NCI-H1105 treated with DMSO at 0.1 percent for 48 hours (cell line): ENCODE measurements at regions not wholly inside any gene's neighbourhood (a gene's known extent, or its start where the extent isn't known, plus 50 kb on each side); places are given as distances from the start of the nearest gene placed in this dataset.
"Not testable (repeated sequence)": the region's sequence is repeated elsewhere in the genome, so short reads cannot be mapped to it uniquely, and the experiment has no call there.

Experiments
- DNase-seq: peaks from one replicate; lab custom pipeline; 2025; lab: John Stamatoyannopoulos, UW

GRCh38 chr4:32855622-32856021, 2135.5 kb downstream of the PCDH7 start:
- DNase-seq = no peak

GRCh38 chr4:32858361-32858760, 2138.2 kb downstream of the PCDH7 start:
- no peak for DNase-seq

GRCh38 chr4:32858971-32859370, 2138.8 kb downstream of the PCDH7 start:
- DNase-seq = no peak

- DNase-seq = no peak
Observed at GRCh38 chr4:32864713-32865351, 2144.7 kb downstream of the PCDH7 start.

GRCh38 chr4:32876546-32876945, 2156.4 kb downstream of the PCDH7 start:
- DNase-seq = no peak

- DNase-seq = no peak
Observed at GRCh38 chr4:32879913-32880312, 2159.7 kb downstream of the PCDH7 start.

GRCh38 chr4:32884198-32884597, 2164.0 kb downstream of the PCDH7 start:
- DNase-seq = no peak

- no peak for DNase-seq
Observed at GRCh38 chr4:32890398-32890797, 2170.2 kb downstream of the PCDH7 start.

GRCh38 chr4:32909053-32909452, 2188.9 kb downstream of the PCDH7 start:
- no peak for DNase-seq

GRCh38 chr4:32909736-32910135, 2189.6 kb downstream of the PCDH7 start:
- no peak for DNase-seq

- DNase-seq = no peak
Observed at GRCh38 chr4:32917586-32917985, 2197.4 kb downstream of the PCDH7 start.

- DNase-seq = no peak
Observed at GRCh38 chr4:32929796-32930699, 2209.9 kb downstream of the PCDH7 start.

- DNase-seq = no peak
Observed at GRCh38 chr4:32930700-32931099, 2210.5 kb downstream of the PCDH7 start.

GRCh38 chr4:32931475-32931874, 2211.3 kb downstream of the PCDH7 start:
- no peak for DNase-seq

GRCh38 chr4:32932156-32932555, 2212.0 kb downstream of the PCDH7 start:
- DNase-seq = no peak

GRCh38 chr4:32939222-32939621, 2219.1 kb downstream of the PCDH7 start:
- DNase-seq = not testable (repeated sequence)

- no peak for DNase-seq
Observed at GRCh38 chr4:32950866-32951265, 2230.7 kb downstream of the PCDH7 start.

GRCh38 chr4:32958586-32958985, 2238.4 kb downstream of the PCDH7 start:
- DNase-seq = no peak

GRCh38 chr4:32962100-32962499, 2241.9 kb downstream of the PCDH7 start:
- no peak for DNase-seq

GRCh38 chr4:32985256-32985655, 2265.1 kb downstream of the PCDH7 start:
- DNase-seq = no peak

GRCh38 chr4:32986236-32986635, 2266.1 kb downstream of the PCDH7 start:
- no peak for DNase-seq

- no peak for DNase-seq
Observed at GRCh38 chr4:32987111-32987510, 2266.9 kb downstream of the PCDH7 start.

GRCh38 chr4:32988165-32988811, 2268.1 kb downstream of the PCDH7 start:
- no peak for DNase-seq
